H1 (cell line): ENCODE measurements at regions not wholly inside any gene's neighbourhood (a gene's known extent, or its start where the extent isn't known, plus 50 kb on each side); places are given as distances from the start of the nearest gene placed in this dataset.

Experiments
- E2F6 ChIP-seq: IDR thresholded peaks from 2 replicates; pipeline ENCODE4 v1.6.1; 2012; ENCODE audit warnings: inconsistent platforms
- GABPA ChIP-seq: IDR thresholded peaks from 2 replicates; pipeline ENCODE4 v1.6.1; 2011; ENCODE audit warnings: mild to moderate bottlenecking, low read length, moderate library complexity, borderline replicate concordance; ENCODE audit not compliant: insufficient read depth
- KDM4A ChIP-seq: IDR thresholded peaks from one replicate; pipeline ENCODE4 v1.7.1; 2012; ENCODE audit warnings: low read depth, mild to moderate bottlenecking, moderate library complexity, low read length, inconsistent platforms; ENCODE audit not compliant: severe bottlenecking
- POLR2AphosphoS5 ChIP-seq: IDR thresholded peaks from 2 replicates; pipeline ENCODE4 v1.6.1; 2011; ENCODE audit warnings: low read depth, low read length

GRCh38 chr18:23357996-23358594, 95.0 kb upstream of the RIOK3 start (continued):
- no peak for TF ChIP-seq E2F6
- TF ChIP-seq POLR2AphosphoS5 = no peak
- no peak for TF ChIP-seq GABPA
- TF ChIP-seq KDM4A = no peak
- TF ChIP-seq, all 59 proteins: peak for 0
